Colonic mucosa (tissue), 4 donors: ENCODE measurements at regions not wholly inside any gene's neighbourhood (a gene's known extent, or its start where the extent isn't known, plus 50 kb on each side); places are given as distances from the start of the nearest gene placed in this dataset.

Experiments used
- DNase-seq: peaks from one replicate; pipeline ENCODE4 v3.0.0-alpha.2; 2020
- H3K27ac ChIP-seq: fragments of 200-600 bp; one replicate; pipeline ENCODE4 v1.8.0; 2021
- H3K27me3 ChIP-seq: fragments of 200-600 bp; one replicate; pipeline ENCODE4 v1.8.0; 2021
- H3K36me3 ChIP-seq: fragments of 200-600 bp; one replicate; pipeline ENCODE4 v1.8.0; 2021
- H3K4me1 ChIP-seq: fragments of 200-600 bp; one replicate; pipeline ENCODE4 v1.8.0; 2021; ENCODE audit warnings: mild to moderate bottlenecking
- H3K4me3 ChIP-seq: fragments of 200-600 bp; one replicate; pipeline ENCODE4 v1.8.0; 2021
- H3K9ac ChIP-seq, 2 donors: one replicate each; pipeline ENCODE4 v1.7.0; 2013; ENCODE audit warnings: control low read depth in 2 of 2, low read depth in 2 of 2, low read length in 2 of 2
- H3K9me3 ChIP-seq: fragments of 200-600 bp; one replicate; pipeline ENCODE4 v1.8.0; 2021
- CTCF ChIP-seq: fragments of 200-600 bp; IDR thresholded peaks from one replicate; pipeline ENCODE4 v1.8.0; 2022; ENCODE audit warnings: antibody characterized with exemption, mild to moderate bottlenecking
- intact Hi-C: fragments of 100-400 bp; cut with DNase I; formaldehyde crosslinking; loops from one replicate; pipeline ENCODE4 v1.14.1; 2022
- donor health status: healthy.
- donor health status: DM: no; HTN: no; CAD: no.
- donor health status: DM: no; HTN: no; CAD: no.

- no peaks in the 10 kb centered on the region for H3K36me3 ChIP-seq
Observed at GRCh38 chr15:38670128-38671005, 105.8 kb upstream of the RASGRP1 start.

GRCh38 chr15:38671006-38671387 lies 106.4 kb upstream of the RASGRP1 start:
- TF ChIP-seq CTCF: no peak
- H3K27me3 ChIP-seq: no peaks in the 10 kb centered on the region
- no peaks in the 10 kb centered on the region for H3K4me1 ChIP-seq
- H3K9me3 ChIP-seq: no peaks in the 10 kb centered on the region
- H3K4me3 ChIP-seq: no peak overlapping the region
- intact Hi-C loops: no loop called here
- no peak for DNase-seq
- no peaks in the 10 kb centered on the region for H3K36me3 ChIP-seq
- peak overlapping the region; percentile 17 for H3K27ac ChIP-seq
- no peak overlapping the region for H3K9ac ChIP-seq

More at GRCh38 chr15:38670128-38671005, 105.8 kb upstream of the RASGRP1 start:
- no peak for DNase-seq
- no peak overlapping the region for H3K4me3 ChIP-seq
- H3K27me3 ChIP-seq: no peaks in the 10 kb centered on the region
- no peak overlapping the region for H3K9ac ChIP-seq
- H3K9me3 ChIP-seq: no peaks in the 10 kb centered on the region
- TF ChIP-seq CTCF: no peak
- H3K4me1 ChIP-seq: no peaks in the 10 kb centered on the region
- intact Hi-C loops: no loop called here
- H3K27ac ChIP-seq: peak overlapping the region; percentile 17

GRCh38 chr15:38671675-38672254 lies 107.2 kb upstream of the RASGRP1 start:
- Histone ChIP-seq H3K9me3 (no peaks in the 10 kb centered on the region), H3K27ac (no peak overlapping the region), H3K36me3 (no peaks in the 10 kb centered on the region), H3K4me3 (no peak overlapping the region), H3K4me1 (no peaks in the 10 kb centered on the region), H3K9ac (no peak overlapping the region), H3K27me3 (no peaks in the 10 kb centered on the region)
- intact Hi-C loops: no loop called here
- no peak for DNase-seq
- no peak for TF ChIP-seq CTCF

- no peaks in the 10 kb centered on the region for H3K27me3 ChIP-seq
Observed at GRCh38 chr15:38672273-38672672, 107.7 kb upstream of the RASGRP1 start.

More at GRCh38 chr15:38672273-38672672, 107.7 kb upstream of the RASGRP1 start:
- Histone ChIP-seq H3K4me1 (no peaks in the 10 kb centered on the region), H3K4me3 (no peak overlapping the region), H3K27ac (no peak overlapping the region), H3K36me3 (no peaks in the 10 kb centered on the region), H3K9ac (no peak overlapping the region), H3K9me3 (no peaks in the 10 kb centered on the region)
- no peak for DNase-seq
- TF ChIP-seq CTCF: no peak
- intact Hi-C loops: no loop called here
